HG03060 (cell line): ENCODE measurements at regions not wholly inside any gene's neighbourhood (a gene's known extent, or its start where the extent isn't known, plus 50 kb on each side); places are given as distances from the start of the nearest gene placed in this dataset.

ENCODE experiments used
- ATAC-seq: cut with Tn5 transposase; IDR thresholded peaks from one replicate; pipeline ENCODE4 v1.9.1; 2021; ENCODE audit warnings: low read depth, moderate number of reproducible peaks; ENCODE audit not compliant: unreplicated experiment

DNA sequence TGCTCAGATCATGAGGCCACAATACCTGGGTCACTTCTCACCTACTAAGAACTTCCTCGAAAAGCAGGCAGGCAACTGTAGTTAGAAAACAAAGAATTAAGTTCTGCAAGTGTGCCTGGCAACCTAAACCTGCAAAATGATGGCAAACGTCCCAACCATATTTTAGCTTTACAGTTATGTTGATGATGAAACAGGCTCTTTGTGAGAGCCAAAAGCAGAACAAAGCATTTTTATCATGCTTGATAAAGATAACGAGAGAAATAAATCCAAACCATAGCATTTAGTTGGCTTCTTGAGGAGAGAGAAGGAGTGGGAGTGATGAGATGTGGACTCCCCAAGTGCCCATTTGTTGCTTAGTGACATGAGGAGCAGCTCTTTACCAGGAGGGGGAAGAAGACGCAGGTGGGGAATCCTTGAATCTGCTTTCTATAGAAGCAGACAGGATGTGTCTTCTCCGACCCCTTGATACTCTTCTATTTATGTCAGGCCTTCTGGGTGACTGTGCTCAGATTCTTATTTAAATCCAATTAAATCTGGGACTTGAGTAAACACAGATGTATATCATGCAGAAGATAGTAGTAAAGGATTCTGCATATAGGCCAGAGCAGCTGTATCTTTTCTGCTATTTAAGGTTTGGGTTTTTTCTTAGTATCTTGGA lies 221.2 kb downstream of the TMEM167A start:
- ATAC-seq: no peak

DNA sequence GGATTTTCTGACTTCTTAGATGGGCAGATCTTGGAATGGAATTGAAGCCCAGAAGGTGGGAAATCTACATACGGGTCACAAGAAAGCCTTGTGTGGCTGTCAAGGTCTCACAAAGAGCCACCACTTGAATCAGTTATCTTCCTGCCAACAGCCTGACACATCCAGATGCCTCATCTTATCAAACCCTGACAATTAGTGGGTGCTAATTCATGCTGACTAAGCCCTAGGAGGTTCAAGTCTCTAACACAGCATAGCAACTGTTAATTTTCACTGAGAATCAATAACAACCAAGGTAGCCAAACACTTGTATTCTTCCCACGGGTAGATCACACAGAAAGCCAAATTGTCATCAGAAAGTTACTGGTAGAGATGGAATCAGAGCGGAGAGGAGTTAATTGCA lies 222.2 kb downstream of the TMEM167A start:
- no peak for ATAC-seq

GRCh38 chr5:82851471-82851870 lies 225.7 kb downstream of the TMEM167A start:
- no peak for ATAC-seq

DNA sequence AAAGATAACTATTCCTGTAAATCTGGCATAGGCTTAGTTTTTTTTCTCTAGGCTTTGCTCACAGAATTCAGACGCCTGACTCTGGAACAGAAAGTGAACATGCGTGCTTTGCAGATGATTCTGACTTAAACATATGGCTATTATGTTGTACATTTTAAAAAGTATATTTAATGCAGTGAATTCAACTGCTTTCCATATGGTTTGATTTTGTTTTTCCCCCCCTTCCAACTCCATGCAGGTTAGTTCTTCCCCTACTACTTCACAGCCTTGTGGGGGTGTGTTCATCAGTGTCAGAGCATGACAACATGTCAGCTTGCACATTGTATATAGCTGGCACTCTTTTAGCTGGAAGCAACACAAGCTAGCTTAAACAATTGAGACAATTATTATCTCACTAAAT lies 226.8 kb downstream of the TMEM167A start:
- ATAC-seq: no peak

DNA sequence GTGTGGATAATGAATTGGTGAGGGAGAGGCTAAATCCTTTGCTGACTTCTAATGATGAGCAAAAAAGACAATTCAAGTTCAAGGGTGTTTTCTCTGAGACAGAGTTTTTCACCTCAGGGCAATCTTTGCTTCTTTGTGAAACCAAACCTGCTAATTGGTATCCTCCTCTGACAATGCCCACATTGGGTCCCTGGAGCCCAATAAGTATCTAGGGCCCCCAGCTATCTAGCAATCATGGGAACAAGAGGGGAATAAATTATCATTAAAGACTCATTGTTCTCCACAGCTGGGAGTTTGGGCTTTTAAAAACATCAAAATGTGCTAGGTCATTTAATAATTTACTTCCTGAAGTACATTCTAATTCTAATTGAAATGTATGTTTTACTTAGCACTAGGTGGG lies 227.3 kb downstream of the TMEM167A start:
- ATAC-seq: no peak

GRCh38 chr5:82847562-82847961 lies 229.6 kb downstream of the TMEM167A start:
- no peak for ATAC-seq

GRCh38 chr5:82839881-82840280 lies 237.3 kb downstream of the TMEM167A start:
- no peak for ATAC-seq

GRCh38 chr5:82835488-82835887 lies 241.7 kb downstream of the TMEM167A start:
- ATAC-seq: no peak

DNA sequence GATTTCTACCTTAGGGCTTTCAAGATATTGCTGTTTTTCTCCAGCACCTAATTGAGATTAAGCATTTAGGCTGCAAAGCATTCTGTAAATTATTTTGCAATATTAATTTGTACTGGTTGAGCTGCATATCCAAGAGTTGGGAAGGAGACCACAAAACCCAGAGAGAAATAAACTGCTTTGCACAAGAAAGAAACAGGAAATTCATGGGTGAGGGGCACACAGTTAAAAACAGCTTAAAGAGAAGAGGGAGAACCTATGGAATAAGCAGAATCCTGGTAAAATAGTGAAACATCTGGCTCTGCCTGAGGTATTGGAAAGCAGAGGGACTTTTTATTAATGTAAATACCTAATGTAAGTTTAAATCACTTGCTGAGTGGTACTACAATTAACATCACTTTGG lies 243.0 kb downstream of the TMEM167A start:
- no peak for ATAC-seq

DNA sequence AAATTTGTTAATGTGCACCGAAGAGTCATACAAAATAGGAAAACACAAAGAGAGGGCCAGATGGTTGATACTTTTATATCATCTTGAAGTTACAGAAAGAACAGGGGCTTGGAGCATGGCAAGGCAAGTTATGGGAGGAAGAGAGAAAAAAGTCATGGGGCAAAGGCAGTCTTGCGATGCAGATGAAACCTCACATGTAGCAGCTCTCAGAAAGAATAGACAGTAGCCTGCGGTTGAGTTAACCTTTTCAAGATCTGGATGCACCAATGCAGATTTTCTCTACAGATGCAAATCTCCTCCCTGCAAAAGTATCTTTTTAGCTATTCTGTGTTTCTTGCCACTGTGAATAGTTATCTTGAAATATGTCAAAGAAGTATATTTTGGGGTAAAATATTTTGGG lies 243.9 kb downstream of the TMEM167A start:
- no peak for ATAC-seq

DNA sequence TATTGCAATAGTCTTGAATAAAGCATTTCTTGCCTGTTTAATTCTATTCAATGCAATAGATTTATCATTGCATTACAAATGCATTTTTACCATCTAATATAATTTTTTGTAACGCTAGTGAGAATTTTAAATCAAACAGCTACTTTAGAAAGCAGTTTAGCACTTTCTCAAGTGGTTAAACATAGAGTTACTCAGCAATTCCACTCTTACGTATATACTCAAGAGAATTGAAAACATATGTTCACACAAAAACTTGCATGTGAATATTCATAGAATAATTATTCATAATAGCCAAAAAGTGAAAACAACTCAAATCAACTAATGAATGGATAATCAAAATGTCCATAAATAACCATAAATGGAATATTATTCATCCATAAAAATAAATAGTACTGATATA lies 244.7 kb downstream of the TMEM167A start:
- ATAC-seq: no peak

DNA sequence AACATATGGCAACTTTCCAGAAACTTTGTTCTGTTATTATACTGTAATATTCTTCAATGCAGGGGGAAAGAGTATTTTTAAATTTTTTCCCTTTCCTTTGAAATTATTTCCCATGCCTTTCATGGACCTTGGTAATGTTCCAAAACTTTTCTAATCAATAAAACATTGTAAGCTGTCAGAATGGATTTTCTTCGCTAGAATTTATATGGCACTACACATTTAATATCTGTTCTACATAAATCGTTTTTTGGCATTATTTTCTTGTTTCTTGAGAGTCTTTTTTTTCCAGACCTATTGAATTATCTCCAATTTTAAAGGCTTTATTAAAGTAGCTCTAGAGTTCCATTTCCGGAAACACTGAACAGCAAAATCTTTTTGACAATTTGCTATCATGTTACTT lies 249.0 kb downstream of the TMEM167A start:
- ATAC-seq: no peak

- no peak for ATAC-seq
Observed at GRCh38 chr5:82827651-82828050, 249.5 kb downstream of the TMEM167A start.

DNA sequence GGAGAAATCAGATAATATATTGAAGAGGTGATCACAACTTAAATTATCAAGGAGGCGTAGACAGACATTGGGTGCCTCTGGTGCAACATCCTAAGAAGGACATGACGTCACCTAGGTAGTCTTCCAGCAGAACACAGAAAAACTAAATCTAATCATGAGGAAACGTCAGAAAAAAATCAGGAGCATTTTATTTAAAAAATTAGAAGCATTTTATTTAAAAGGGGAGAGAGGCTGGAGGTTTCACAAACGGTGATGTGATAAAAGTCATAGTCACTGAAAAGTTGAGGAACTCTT lies 254.6 kb downstream of the TMEM167A start:
- ATAC-seq: no peak

DNA sequence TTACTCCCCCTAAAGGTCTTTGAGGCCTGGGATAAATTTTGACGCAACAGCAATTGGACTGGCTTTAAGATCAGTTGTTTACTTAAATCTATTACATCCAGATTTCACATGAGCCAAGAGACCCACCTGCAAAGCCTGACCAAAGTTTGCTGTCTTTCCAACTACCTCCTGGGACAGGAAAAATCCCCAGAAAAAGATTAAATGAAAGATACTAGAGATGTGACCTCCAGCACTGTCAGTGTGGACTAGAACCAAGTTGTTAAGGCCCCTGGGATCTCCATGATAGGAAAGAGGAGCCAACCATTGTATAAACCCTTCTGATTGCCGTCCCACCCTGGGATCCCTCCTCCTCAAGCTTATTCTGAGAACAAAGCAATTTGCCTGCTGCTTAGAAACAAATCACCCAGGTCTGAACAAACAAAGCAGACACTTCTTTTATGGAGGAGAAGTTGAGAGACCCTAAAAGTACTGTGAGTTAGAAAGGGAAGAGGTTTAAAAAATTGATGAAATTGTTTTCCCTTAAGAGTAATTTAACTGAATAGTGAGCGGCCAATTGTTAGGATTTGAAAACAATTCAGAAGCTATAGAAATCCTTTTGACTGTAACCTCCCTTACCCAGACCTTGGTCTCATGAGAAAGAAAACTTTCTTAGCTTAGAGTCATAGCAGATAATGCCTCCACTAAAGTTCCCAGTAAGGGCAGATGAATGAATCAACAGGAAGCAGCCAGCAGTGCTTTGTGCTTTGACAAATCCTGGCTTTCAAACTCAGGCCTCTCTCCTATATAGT lies 255.2 kb downstream of the TMEM167A start:
- no peak for ATAC-seq

DNA sequence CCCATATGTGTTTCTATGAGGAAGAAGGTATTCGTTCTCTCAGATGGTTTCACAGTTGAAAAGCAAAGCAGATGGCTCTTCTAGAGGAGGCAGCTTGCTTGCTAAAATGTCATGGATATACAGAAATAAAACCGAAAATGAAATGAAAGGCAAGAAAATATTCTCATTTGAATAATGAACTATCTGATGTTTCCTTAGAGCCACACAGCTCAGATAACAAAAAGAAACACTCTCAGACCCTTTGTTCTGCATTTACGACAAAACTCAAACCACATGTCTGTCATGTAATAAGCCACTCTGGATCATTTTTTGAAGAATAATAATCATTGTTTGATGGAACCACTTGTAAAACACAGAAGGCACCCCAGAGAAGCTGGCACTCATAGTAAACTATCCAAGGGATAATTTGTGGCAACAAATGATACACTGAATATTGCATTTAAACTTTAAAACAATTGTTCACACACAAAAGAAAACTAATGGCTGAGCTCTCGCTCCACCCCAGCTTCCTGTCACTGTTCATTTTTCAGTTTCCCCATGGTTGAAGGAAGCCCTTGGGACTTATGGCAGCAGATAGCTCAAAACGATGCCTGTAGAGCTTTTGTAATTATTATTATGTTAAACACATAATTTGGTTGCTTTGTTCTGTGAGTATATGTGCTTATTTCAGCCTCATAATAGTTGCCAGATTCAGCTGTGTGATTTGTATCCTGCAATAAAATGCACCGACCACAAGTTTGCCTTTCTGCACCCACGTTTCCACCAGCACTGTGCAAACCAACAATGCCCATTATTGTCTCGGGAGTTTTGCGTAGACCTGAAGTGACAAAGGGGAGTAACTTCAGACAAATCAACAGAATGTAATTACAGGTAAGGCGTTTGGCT lies 256.0 kb downstream of the TMEM167A start:
- peak; percentile 61 for ATAC-seq

GRCh38 chr5:82820188-82820587 lies 257.0 kb downstream of the TMEM167A start:
- ATAC-seq: no peak

GRCh38 chr5:82817897-82818676 lies 259.1 kb downstream of the TMEM167A start:
- ATAC-seq: no peak

DNA sequence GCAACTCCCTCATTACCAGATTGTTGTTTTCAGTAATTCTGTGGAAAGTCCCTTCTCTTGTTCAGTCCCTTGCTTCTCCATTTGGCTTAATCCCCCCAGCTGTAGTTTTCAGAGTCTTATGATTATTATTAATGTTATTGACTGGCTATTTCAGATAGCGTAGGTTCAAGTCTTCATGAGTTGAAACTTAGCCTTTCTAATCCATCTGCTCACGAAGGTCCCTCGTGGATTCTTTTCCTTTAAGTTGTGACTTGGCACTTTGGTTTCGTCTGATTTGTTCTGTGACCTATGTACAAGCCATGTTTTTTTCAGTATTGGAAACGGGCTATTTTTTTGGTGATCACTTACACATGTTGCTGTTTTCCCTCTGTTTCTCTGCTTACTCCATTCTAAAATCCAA lies 260.3 kb downstream of the TMEM167A start:
- ATAC-seq: no peak

DNA sequence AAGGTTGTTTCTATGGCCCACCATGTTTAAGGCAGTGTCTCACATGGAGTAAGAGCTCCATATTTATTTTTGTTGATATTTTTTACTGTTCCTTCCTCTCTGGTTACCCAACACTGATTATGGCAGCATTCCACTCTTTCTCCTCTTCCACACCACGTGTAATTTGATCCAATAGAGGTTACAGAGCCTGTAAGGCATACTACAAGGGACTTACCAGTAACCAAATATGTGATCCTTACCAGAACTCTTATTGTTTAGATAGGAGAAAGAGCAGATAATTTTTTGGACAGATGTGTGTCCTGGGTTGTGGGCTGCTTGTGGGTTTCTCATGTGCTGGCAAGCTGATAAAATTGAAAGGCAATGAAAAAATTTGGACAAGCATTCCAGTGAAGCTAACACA lies 261.3 kb downstream of the TMEM167A start:
- ATAC-seq: no peak

DNA sequence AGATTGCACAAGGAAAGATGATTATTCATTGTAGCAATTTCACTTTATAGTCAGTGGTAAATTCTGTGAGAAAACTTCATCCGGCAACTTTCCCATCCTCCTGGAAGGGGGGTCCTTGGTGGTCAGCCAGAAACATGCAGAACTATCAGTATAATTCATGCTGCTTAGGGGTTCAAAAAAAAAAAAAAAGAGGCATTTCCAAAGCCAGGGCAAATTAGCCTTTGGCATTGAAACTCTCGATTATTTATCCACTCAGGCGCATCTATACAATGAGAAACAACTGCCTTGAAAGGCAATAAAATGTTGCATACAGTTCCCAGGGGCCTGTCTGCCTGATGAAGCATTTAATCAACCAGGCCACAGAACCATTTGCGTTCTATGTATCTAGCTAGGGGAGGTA lies 263.3 kb downstream of the TMEM167A start:
- no peak for ATAC-seq
